MM.1S (cell line): ENCODE measurements at regions not wholly inside any gene's neighbourhood (a gene's known extent, or its start where the extent isn't known, plus 50 kb on each side); places are given as distances from the start of the nearest gene placed in this dataset.

Source experiments
- DNase-seq: peaks from one replicate; pipeline ENCODE4 v3.0.0-alpha.2; 2015
- H2AFZ ChIP-seq: fragments of 300-600 bp; sonication (generic); 2 replicates; pipeline ENCODE4 v1.6.0; 2016; ENCODE audit warnings: antibody characterized with exemption, low read length
- H3F3A ChIP-seq: fragments of 300-600 bp; sonication (generic); 2 replicates; pipeline ENCODE4 v1.6.1; 2016; ENCODE audit warnings: mild to moderate bottlenecking, antibody characterized with exemption, low read length, moderate library complexity, mixed read lengths; ENCODE audit not compliant: insufficient read depth
- H3K27ac ChIP-seq: fragments of 300-600 bp; sonication (generic); 2 replicates; pipeline ENCODE4 v1.5.1; 2016; ENCODE audit warnings: mild to moderate bottlenecking, low read length
- H3K27me3 ChIP-seq: fragments of 300-600 bp; sonication (generic); replicated peaks from 2 replicates; pipeline ENCODE4 v1.6.0; 2016; ENCODE audit warnings: low read length; ENCODE audit not compliant: insufficient read depth
- H3K36me3 ChIP-seq: fragments of 300-600 bp; sonication (generic); replicated peaks from 2 replicates; pipeline ENCODE4 v1.6.1; 2016; ENCODE audit warnings: mild to moderate bottlenecking, low read length, mixed read lengths; ENCODE audit not compliant: insufficient read depth
- H3K4me1 ChIP-seq: fragments of 300-600 bp; sonication (generic); 2 replicates; pipeline ENCODE4 v1.6.1; 2016; ENCODE audit warnings: low read length, mixed read lengths
- H3K4me2 ChIP-seq: fragments of 300-600 bp; sonication (generic); 2 replicates; pipeline ENCODE4 v1.6.0; 2016; ENCODE audit warnings: low read depth, low read length
- H3K4me3 ChIP-seq: fragments of 300-600 bp; sonication (generic); 2 replicates; pipeline ENCODE4 v1.5.1; 2016; ENCODE audit warnings: low read length, mixed read lengths
- H3K79me2 ChIP-seq: fragments of 300-600 bp; sonication (generic); 2 replicates; pipeline ENCODE4 v1.6.1; 2016; ENCODE audit warnings: mixed run types, low read length, mixed read lengths
- H3K9ac ChIP-seq: fragments of 300-600 bp; sonication (generic); 2 replicates; pipeline ENCODE4 v1.6.1; 2016; ENCODE audit warnings: low read length, mixed read lengths
- H3K9me2 ChIP-seq: fragments of 300-600 bp; sonication (generic); replicated peaks from 2 replicates; pipeline ENCODE4 v1.6.1; 2016; ENCODE audit warnings: mild to moderate bottlenecking, low read length, mixed read lengths; ENCODE audit not compliant: insufficient read depth
- H3K9me3 ChIP-seq: fragments of 300-600 bp; sonication (generic); replicated peaks from 2 replicates; pipeline ENCODE4 v1.6.1; 2016; ENCODE audit warnings: mild to moderate bottlenecking, low read length, mixed read lengths; ENCODE audit not compliant: insufficient read depth
- H4K20me1 ChIP-seq: fragments of 300-600 bp; sonication (generic); 2 replicates; pipeline ENCODE4 v1.6.1; 2016; ENCODE audit warnings: mild to moderate bottlenecking, low read length, moderate library complexity, mixed read lengths; ENCODE audit not compliant: insufficient read depth
- CTCF ChIP-seq: fragments of 300-600 bp; sonication (generic); IDR thresholded peaks from 2 replicates; pipeline ENCODE4 v1.5.1; 2016; ENCODE audit warnings: antibody characterized with exemption, low read length, mixed read lengths
- EZH2 ChIP-seq: fragments of 300-600 bp; sonication (generic); optimal IDR thresholded peaks from 2 replicates; pipeline ENCODE3; 2017; ENCODE audit warnings: low read depth, mild to moderate bottlenecking, antibody characterized with exemption, low read length, mixed read lengths
- EZH2phosphoT487 ChIP-seq: fragments of 300-600 bp; sonication (generic); IDR thresholded peaks from 2 replicates; pipeline ENCODE4 v1.6.1; 2018; ENCODE audit warnings: antibody characterized with exemption, low read length

- H4K20me1 ChIP-seq, result no peaks in the 10 kb centered on the region
- H3K27ac ChIP-seq, result no peak overlapping the region
- no peaks in the 10 kb centered on the region for H3F3A ChIP-seq
- H3K9me3 ChIP-seq, result no peaks in the 10 kb centered on the region
- no peaks in the 10 kb centered on the region for H3K27me3 ChIP-seq
- no peak overlapping the region for H3K4me3 ChIP-seq
- no peaks in the 10 kb centered on the region for H3K36me3 ChIP-seq
- H2AFZ ChIP-seq, result no peak overlapping the region
- DNase-seq, result no peak
- no peaks in the 10 kb centered on the region for H3K4me1 ChIP-seq
- TF ChIP-seq EZH2 (no peak), EZH2phosphoT487 (no peak), CTCF (no peak)
- H3K9ac ChIP-seq, result no peak overlapping the region
- no peaks in the 10 kb centered on the region for H3K79me2 ChIP-seq
- H3K4me2 ChIP-seq, result no peak overlapping the region
- H3K9me2 ChIP-seq, result no peaks in the 10 kb centered on the region
These were observed 504.9 kb downstream of the OMA1 start for GRCh38 chr1:58041621-58042020.

DNA sequence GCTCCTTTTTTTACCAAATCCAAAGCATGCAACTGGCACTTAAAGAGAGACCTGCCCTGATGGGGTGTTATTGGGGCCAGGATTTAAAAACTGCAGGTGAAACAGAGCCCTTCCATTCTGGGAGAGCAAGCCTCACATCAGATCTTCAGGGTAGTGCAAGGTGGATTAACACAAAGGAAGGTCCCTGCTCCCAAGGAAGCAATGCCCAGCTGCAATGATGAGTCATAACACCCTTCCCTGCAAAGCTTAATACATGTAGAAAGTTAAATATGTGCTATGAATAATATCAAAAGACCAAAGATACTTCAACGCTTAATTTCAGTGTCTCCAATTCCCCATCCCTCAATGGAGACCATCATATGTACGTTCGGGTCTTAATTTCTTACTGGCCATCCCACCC, 508.0 kb downstream of the OMA1 start:
- Histone ChIP-seq H3K27ac (no peak overlapping the region), H3K27me3 (no peaks in the 10 kb centered on the region), H2AFZ (no peak overlapping the region), H4K20me1 (no peaks in the 10 kb centered on the region), H3K9ac (no peak overlapping the region), H3F3A (no peaks in the 10 kb centered on the region), H3K79me2 (no peaks in the 10 kb centered on the region), H3K9me2 (no peaks in the 10 kb centered on the region), H3K4me1 (no peaks in the 10 kb centered on the region), H3K4me2 (no peak overlapping the region), H3K9me3 (no peaks in the 10 kb centered on the region), H3K4me3 (no peak overlapping the region), H3K36me3 (no peaks in the 10 kb centered on the region)
- TF ChIP-seq EZH2phosphoT487 (no peak), CTCF (no peak), EZH2 (no peak)
- DNase-seq, result no peak

DNA sequence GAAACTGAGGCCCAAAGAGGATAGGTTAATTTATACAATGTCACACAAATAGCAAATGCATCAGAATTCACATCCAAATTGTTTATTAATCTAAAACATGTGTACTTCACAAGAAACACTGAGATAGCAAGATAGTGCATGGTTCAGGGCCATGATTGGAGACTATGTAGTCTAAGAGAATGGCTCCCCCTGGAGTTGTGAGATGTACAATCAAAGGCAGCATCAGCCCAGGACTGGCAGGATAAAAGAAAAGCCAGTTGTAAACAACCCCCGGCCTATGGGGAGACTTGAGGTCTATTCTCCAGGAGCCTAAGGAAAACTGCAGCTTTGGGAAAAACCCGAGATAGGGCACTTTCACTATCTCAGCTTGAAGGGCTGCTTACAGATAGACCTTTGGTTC, 511.0 kb downstream of the OMA1 start:
- no peak overlapping the region for H3K9ac ChIP-seq
- no peaks in the 10 kb centered on the region for H3K36me3 ChIP-seq
- H3K9me3 ChIP-seq, result no peaks in the 10 kb centered on the region
- H4K20me1 ChIP-seq, result no peaks in the 10 kb centered on the region
- H3K27me3 ChIP-seq, result no peaks in the 10 kb centered on the region
- no peak overlapping the region for H3K4me3 ChIP-seq
- no peaks in the 10 kb centered on the region for H3K4me1 ChIP-seq
- H3F3A ChIP-seq, result no peaks in the 10 kb centered on the region
- H2AFZ ChIP-seq, result no peak overlapping the region
- no peak for DNase-seq
- H3K4me2 ChIP-seq, result no peak overlapping the region
- no peaks in the 10 kb centered on the region for H3K79me2 ChIP-seq
- TF ChIP-seq CTCF, result peak; percentile 24
- TF ChIP-seq EZH2phosphoT487, result no peak
- no peak for TF ChIP-seq EZH2
- no peak overlapping the region for H3K27ac ChIP-seq
- H3K9me2 ChIP-seq, result no peaks in the 10 kb centered on the region

DNA sequence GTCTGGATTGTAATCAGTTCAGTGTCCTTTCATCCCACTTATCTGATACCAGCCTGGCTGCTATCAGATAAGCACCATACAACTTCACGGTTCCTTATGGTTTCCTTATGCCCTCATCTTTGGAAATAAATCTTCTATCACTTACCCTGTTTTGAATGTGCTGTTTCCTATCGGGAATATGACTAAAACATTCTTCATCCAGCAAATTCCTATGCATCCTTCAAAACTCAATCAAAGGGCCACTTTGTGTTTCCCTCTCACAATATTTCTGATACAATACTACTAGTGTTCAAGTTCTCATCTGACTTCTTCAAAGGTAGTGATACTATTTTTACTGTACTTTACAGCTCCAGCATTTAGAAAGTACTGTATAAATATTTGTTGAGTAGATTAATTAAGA, 513.2 kb downstream of the OMA1 start:
- DNase-seq, result no peak
- TF ChIP-seq EZH2, result no peak
- no peak for TF ChIP-seq CTCF
- TF ChIP-seq EZH2phosphoT487, result no peak
- H3K27ac ChIP-seq, result no peak overlapping the region

More for the DNA sequence above, 513.2 kb downstream of the OMA1 start:
- Histone ChIP-seq H2AFZ (no peak overlapping the region), H3K9ac (no peak overlapping the region), H3K4me1 (no peaks in the 10 kb centered on the region), H3K4me2 (no peak overlapping the region), H3K79me2 (no peaks in the 10 kb centered on the region), H3F3A (no peaks in the 10 kb centered on the region), H3K36me3 (no peaks in the 10 kb centered on the region), H4K20me1 (no peaks in the 10 kb centered on the region), H3K4me3 (no peak overlapping the region), H3K9me2 (no peaks in the 10 kb centered on the region), H3K9me3 (no peaks in the 10 kb centered on the region), H3K27me3 (no peaks in the 10 kb centered on the region)
